CD4-positive, alpha-beta T cell treated with Interleukin-15 for 1 hour (primary cell): ENCODE measurements at regions not wholly inside any gene's neighbourhood (a gene's known extent, or its start where the extent isn't known, plus 50 kb on each side); places are given as distances from the start of the nearest gene placed in this dataset.

Experiments
- DNase-seq: peaks from one replicate; pipeline ENCODE4 v3.0.0-alpha.2; 2020

DNA sequence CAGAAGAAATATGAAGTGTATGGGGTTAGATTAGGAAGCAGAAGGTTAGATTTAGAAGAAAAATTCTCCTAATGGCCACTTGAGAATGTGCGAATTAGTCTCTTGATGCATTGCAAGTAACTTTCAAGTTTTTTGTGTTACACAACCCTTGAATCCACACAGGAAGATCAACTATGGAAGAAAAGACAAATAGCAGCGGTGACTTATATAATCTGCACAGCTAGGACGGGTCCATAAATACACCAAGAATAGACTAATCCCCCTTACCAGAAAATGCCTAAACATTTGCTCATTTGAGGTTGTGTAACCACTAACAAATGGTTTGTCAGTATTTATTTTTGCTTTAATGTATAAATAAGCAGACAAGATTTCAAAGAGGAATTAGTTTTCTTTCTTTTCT lies 182.6 kb downstream of the TGFB2 start:
- DNase-seq, result no peak

DNA sequence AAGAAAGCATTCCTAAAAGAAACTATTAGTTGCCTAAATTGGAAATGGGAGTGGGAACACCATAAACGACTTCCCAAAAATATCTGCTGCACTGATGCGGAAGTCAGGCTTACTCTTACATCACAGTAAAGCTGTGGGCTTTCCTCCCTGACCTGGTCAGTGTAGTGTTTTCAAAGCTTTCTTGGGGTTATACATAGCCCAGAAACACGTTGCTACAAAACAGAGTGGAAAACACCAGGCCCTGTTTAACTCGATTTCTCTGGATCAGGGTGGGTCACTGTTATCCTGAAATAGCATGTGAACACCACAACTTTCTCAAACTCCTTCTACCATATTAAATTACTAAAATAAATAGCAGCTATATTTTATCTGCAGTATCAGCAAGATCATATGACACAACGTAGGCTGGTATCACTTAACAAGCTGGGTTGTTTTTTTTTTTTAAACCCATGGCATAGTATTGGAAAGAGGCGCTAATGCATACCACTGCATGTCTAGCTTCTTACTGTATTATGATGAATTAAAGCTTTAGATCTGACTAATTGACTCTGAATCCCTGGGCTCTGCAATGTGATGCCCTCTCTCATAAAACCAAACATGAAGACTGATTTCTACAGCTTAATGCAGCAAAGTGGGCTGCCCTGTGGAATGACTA lies 184.6 kb downstream of the TGFB2 start:
- DNase-seq, result no peak

DNA sequence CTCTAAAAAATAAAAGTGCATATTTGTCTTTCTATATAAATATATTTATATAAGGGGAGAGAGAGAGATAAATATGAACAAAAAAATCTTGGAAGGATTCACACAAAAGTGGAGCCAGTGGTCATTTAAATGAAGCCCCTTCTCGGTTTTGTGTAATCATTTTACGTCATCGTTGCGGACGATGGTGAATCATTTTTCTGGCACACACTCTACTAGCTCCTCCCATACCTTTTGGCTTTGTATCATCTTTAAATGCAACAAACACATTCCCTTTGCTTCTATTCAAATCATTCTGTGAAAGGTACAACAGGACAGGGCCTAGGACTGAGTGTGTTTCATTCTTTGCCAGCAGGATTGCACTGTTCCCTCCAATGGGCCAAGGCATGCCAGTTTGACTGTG lies 186.8 kb downstream of the TGFB2 start:
- DNase-seq, result no peak

DNA sequence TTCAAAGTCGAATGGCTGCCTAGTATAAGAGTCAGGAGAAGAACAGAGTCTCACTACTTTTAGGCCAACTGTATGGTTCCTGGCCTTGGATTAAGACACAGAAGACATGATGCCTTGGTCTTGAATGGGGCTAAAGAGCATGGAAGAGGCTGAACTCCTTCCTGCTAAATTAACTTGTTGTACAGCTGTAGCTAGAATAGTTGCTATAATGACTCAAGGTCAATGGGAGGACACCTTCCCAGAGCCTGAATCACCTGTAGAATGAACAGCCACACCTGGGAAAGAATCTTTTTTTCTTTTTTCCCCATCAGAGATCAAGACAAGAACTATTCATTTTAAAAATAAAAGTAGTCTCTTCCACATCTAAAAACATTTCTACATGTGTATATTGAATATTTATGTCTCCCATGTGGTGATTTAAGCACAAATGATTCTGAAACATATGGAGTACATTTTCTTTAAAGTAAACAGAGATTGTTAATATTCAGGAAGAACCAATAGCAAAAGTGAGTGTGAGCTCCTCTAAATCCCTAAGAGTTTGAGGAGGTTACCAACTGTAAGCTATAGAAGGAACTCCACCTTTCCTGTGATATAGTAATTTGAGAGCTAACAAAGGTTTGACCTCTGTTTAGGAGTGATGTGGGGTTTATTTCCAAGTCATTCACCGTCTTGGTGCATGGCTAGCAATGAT lies 191.3 kb downstream of the TGFB2 start:
- no peak for DNase-seq

DNA sequence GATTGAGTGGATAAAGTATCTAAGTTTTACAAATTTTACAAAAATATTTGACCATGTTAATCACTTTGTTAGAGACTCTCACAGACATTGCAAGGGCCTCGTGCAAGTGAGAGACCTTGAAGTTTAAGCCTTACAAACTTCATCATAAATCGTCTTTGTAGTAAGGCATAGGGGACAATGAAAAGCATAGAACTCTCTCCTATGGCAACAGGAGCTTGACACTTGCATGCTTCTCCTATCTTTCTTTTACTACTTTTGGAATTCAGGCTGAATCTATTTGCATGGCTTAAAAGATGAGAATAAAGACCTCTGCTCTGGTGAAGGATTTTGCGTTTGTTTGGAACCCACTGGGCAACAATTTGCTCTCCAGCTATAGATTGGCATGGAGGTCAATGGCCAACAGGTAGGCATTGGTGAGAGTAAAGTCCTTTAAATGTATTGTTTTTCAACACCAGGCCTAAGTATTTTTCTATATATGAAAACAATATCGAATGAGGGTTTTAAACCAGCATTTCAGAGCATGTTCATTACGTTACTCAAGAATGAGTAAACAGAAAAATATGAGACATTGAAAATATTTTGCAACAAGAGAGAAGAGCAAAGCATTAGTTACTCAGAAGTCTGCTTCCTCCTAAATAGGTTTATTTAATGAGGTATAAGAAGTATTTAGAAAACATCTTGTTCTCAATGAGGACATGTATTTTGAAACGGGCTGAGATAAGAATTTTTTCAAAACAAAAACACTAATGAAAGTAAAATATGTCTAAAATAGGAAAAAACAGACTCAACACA lies 192.2 kb downstream of the TGFB2 start:
- no peak for DNase-seq

DNA sequence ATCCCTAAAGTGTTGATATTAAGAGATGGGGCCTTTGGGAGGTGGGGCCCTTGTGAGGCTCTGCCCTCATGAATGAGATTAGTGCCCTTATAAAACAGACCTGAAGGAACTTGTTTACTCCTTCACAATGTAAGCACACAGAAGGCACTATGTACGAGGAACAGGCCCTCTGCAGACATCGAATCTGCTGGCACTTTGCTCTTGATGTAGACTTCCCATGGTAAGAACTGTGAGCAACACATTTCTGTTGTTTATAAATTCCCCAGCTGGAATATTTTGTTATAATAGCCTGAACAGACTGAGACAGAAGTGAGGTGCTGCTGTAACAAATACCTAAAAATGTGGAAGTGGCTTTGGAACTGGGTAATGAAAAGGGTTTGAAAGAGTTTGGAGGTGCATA lies 193.2 kb downstream of the TGFB2 start:
- DNase-seq, result no peak

DNA sequence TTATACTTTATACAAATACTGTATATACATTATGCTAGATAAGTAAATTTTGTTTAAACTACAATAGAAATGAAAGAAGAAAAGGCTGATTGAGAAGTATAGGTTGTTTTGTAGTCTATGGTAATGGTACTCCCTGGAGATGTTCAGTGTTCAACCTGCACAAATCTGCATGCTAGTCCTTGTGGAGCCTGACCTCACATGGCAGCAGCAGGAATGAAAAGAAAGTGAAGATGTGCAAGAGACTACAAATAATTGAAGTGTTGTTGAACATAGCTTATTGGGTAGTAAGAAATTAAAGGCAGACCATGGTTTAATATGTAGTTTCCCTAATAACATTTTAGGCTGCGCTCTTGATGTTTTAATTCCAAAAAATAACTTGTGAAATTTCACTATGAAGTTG lies 201.2 kb downstream of the TGFB2 start:
- DNase-seq, result no peak

DNA sequence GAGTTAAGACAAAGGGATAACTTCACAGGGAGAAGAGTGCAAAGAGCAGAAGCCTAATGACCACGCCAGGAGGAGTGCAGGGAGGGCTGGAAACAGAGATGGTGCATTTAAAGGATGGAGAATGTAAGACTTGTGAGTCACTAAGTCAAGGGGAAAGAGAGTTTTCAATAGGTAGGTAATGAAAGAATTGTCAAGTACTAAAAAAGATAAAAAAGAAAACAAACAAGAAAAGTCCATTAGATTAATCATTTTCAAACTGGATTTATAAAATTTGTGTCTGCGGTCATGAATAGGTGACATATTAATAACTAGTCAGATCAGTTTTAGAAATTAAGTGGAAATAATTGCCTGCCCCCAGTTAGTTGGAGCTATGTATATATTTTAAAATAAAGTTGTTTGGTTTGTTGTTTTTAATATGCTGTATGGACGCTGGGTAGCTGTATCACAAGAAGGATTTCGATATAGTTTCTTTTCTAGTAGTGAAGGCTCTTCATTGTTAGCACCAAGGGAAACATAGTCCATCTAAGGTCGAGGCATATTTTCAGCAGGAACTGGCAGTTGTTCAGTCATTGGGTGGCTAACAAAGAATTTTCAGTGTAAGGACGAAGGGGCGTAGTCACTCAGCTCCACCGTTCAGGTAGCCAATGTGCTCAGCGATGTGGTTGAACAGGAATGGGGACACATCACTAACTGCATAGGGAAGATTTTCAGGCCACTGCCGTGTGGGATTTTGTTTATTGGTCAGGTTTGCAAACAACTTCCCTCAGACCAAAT lies 203.0 kb downstream of the TGFB2 start:
- no peak for DNase-seq

DNA sequence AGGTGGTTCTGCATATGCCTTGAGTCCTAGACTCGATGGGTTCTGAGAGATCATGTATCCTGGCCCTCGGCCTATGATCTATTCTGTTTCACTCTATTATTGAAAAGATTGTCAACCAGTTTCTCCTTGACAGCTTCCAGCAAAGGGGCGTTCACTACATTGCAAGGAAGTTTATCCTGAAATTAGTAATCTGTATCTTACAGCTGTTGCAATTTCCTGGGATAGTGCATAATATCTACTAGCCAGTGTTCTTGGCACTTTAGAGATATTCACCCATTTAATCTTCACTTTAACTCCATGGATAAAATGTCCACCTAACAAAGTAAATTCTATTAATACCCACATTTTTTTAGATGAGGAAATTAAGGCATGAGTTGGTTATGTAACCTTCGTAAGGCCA lies 203.6 kb downstream of the TGFB2 start:
- no peak for DNase-seq

DNA sequence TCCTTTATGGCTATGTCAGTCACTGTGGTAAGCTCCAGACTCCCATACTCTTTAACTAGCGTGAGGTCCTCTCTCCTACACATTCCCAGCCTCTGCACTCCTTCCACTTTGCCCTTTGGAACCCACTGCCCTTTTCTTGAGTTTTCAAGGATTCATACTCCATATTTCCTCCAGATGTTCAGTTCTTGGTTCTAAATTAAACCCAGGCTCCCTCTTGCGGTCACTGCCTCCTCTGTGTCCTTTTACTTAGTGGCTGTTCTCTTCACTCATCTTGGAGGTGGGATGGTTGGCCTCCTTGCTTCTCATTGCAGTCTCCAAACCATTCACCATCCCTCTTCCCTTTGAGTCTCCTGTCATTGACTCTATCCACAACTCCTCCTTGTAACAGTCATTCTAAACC lies 208.1 kb downstream of the TGFB2 start:
- no peak for DNase-seq

DNA sequence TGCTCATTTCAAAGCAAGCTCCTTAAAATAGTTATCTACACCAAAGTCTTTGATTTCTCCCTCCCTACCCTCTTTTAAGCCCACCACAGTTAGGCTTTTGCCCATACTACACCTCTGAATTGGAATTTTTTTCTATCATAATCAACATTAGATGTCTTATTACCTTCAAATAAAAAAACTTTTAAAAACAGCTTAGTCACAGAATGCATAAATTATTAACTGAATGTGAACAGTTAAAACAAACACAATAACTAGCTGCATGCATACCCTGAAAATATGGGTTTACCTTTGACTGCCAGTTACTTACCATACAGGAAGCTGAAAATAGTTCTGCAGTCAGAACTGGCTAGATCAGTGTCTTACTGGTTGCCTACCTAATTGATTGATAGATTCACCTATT lies 210.9 kb downstream of the TGFB2 start:
- DNase-seq, result no peak

DNA sequence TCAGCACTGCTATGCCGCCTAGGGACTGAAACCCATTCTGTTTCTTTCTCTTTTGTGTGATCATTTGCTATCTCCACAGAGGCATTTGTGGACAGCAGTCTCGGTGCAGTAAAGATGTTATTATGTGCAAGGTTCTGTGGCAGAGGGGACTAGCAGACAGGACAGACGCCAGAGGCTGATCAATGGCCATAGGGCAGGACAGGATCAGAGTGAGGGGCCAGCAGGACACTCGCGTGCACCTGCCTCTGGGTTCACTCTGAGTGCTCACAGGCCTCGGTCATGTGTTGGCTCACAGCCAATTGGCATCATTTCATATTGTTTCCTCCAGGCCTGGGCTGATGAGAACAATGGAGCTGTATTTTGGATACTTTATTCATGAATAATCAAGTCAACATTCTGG lies 212.6 kb downstream of the TGFB2 start:
- DNase-seq, result no peak

DNA sequence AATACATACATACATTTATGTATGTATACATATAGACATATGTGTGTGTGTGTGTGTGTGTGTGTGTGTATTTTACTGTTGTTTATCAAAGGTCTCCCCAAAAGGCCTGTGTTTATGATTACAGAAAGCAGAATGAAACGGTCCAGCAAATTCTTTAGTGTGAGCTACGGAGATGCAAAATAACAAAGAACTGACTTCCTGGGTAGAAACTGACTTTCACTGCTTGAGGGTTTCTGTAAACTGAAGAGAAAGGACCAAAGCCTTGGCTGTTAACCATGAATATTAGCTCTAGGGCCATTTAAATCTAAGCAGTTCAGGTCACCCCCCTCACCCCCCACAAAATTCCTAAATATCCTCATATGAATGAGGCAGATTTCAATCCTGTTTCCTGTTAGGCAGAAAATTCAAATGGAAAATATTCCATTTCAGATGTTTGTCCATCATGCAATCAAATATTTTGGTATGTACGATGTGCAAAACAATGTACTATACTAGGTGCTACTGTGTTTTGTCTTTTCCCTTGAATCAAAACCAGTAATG lies 213.2 kb downstream of the TGFB2 start:
- no peak for DNase-seq

DNA sequence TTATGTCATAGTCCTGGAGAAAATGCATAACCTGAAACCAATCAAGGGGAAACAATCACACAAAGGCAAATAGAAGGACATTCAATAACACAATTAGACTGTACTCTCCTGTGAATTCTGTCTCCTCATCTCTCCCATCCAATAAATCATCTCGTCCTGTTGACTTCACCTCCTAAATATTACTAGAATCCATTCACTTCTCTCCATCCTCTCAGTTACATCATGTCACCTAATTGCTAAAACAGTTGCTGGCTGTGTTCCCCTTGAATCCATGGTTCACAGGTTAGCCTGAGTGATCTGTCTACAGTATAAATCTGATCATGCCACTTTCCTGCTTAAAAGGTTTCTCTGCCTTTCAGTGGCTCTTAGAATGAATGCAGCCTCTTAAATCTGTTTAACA lies 220.2 kb downstream of the TGFB2 start:
- DNase-seq, result no peak

DNA sequence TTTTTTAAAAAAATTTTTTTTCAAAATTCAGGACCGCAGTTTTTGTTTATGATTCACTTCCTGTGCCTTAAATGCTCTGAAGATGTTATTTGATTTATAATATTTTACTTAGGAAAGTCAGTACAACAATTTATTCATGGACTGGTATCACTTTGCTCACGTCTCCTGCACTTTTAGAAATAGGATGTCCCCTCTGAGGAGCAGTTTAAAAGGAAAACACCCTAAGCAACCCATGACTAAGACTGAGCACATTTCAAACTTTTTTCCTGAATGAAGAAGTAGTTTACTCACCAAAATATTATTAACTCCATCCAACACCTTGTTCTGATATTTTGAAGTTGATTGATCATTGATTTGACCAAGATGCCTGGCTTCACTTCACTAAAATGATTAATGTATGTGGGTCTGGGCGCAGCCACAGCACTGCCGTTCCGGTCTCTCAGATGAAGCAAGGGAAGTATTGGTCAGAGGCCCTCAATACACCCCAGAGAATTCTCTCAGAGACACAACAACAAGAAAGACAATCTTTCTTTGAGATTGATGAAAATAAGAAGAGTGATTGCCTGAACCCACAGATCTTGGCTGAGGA lies 223.9 kb downstream of the TGFB2 start:
- no peak for DNase-seq

DNA sequence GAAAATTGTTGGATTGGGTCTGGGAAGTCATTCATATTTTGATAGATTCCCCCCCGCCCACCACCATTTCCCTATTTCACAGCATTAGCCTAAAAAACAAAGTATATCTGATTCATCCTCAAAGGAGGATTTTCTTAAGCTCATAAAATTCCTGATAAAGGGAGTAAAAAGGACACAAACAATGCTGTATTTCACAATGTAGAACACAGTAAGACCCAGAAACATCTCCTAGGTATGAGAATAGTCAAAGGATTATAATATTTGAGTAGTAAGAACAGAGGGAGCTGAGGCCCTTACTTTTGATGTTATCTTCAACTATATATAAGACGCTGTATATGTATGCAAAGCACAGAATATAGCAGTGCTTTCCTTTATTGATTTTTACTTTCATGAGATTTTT lies 225.3 kb downstream of the TGFB2 start:
- DNase-seq, result no peak

DNA sequence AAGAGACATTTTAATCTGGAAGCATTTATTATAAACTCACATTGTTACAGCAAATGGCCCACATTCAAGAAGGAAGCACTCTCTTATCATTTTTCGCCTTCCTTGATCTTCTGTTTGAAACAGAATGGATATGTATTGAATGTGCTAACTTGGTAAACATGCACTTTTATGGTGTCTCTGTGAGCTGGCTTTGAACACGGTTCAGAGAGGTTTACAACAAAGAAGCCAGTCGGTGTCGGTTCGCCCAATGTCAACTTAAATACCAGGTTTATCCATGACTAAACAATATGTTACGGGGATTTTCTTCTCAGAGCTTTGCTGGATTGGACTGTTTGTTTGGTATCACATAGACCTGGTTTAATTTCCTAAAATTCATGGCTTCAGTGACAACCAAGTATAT lies 226.4 kb downstream of the TGFB2 start:
- DNase-seq, result no peak

DNA sequence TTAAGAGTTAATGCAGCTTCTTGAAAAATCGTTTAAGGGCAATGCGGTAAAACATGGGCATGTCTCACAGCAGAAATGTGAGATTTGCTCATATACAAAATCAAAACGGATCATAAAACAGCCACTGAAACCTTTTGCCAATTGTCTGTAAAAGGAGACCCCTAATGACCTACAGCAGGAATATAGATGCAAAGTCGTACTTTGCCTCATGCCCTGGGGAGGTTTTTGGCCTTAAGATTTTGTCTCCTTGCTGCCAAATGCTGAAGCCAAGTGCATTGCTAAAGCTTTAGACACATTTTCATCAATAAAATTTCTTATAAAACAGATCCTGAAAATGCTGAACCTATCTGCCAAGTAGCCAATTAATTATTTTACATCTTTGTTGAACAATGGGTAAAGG lies 226.9 kb downstream of the TGFB2 start:
- DNase-seq, result no peak

DNA sequence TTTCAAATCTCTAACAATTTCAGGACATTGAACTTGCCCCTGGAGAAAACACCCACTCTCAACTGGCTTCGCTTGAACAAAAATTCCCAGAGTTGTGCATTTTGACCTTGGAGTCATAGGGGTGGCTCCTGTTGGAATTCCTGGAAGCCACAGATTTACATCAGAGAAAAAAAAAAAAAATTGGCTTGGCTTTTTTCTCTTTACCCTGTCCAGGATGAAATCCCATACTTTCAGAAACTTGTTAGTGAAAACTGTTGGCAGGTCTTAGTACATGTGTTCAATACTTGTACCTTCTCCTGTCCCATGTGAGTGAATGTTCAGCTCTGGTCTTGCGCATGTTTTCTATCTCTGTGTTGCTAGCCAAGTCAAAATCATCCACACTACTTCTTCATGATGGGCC lies 228.8 kb downstream of the TGFB2 start:
- DNase-seq, result no peak

DNA sequence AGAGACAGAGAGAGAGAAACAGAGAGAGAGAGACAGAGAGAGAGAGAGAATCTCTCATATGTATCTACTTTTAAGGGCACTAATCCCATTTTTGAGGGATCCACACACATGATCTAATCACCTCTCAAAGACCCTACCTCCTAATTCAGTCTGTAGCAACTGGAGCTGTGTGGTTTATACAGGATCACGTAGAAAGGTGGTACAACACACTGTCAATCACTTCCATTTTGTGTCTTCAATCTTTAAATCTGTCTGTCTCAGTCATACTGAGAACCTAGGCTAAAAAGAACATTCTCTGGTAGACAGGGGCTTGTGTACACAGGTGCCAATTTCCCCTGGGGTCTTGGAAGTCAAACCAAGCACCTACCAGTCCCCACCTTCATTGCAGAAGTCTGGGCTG lies 229.9 kb downstream of the TGFB2 start:
- no peak for DNase-seq

DNA sequence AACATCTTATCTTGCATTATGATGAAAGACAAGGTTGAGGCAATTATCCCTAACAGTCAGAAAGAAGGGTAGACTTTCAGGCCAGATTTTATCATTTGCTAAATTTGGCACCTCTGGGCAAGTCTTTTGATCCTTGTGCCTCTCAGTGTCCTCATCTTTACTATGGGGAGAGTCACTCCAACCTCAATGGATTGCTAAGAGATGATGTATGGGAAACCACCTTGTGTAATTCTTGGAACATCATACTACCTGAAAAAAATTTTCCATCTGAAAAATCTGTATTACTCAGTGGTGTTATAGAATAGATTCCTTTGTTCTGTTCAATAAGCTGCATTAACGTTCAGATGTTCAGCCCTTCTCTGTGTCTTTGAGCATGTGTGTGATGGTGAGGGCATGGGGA lies 230.7 kb downstream of the TGFB2 start:
- DNase-seq, result no peak

DNA sequence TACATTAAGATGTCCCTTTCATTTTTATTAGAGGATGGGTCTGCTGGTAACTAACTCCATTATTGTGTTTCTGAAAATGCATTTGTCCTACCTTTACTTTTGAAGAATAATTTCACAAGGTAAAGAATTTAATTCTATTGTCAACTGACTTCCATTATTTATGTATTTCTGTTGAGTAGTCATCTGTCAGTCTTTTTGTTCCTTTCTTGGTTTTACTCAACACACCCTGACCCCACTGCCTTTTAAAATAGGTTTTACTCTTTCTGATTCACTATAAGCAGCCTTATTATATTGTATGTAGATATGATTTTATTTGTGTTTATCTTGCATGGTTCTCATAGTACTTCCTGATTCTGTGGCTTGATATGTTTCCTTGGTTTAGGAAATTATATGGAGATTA lies 237.5 kb downstream of the TGFB2 start:
- no peak for DNase-seq
